Gastrocnemius medialis (tissue), 4 donors: ENCODE measurements at regions not wholly inside any gene's neighbourhood (a gene's known extent, or its start where the extent isn't known, plus 50 kb on each side); places are given as distances from the start of the nearest gene placed in this dataset.

Experiments
- POLR2A ChIP-seq, 2 donors: fragments of 450-650 bp; IDR thresholded peaks; one replicate each; pipeline ENCODE4 v1.6.1; 2017; ENCODE audit warnings: antibody characterized with exemption in 2 of 2, mild to moderate bottlenecking in 2 of 2, moderate library complexity in 2 of 2
- TF ChIP-seq, protein P1 (sequence below), 5 experiments: fragments of 450-650 bp in 3 of 5; fragments of 200-600 bp in 2 of 5; sonication (generic) in 2 of 5; IDR thresholded peaks in 4 of 5; conservative IDR thresholded peaks in 1 of 5; 1 replicate in 4 of 5; 2 replicates in 1 of 5; pipeline ENCODE4 v1.5.1; 2016 to 2019; ENCODE audit warnings: antibody characterized with exemption in 5 of 5, mild to moderate bottlenecking in 3 of 5, moderate library complexity in 3 of 5

DNA sequence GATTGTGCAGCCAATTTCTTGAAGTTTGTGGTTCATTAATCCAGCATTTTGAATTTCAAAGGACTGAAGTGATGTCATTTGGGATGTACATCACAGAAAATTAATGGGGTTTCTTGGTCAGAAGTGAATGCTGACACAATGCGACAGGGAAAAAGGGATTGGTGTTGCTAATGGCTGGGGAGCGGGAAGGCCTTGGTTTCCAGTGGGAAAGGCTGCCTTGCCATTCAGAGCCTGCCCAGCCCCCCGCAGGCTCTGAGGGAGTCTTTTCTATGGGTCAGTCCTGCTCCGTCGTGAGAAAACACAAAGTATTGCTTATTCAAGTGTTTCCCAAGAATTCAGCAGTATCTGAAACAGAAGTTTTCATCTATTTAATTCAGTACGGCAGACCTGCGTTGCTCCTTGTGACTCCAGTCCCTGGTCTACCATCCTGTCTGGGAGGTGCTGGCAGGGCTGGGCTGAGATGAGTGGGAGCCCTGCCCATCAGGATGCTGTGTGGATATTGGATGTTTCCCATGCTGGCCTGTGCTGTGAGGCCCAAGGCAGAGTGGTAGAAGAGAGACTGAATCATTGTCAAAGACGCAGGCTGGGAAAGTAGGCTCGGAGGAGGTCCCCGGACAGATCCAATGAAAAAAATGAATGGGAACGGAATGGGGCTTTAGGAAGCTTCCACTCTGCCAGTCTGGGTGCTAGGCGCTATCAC is 111.2 kb upstream of the KLHL25 start:
- TF ChIP-seq, protein P1, sequence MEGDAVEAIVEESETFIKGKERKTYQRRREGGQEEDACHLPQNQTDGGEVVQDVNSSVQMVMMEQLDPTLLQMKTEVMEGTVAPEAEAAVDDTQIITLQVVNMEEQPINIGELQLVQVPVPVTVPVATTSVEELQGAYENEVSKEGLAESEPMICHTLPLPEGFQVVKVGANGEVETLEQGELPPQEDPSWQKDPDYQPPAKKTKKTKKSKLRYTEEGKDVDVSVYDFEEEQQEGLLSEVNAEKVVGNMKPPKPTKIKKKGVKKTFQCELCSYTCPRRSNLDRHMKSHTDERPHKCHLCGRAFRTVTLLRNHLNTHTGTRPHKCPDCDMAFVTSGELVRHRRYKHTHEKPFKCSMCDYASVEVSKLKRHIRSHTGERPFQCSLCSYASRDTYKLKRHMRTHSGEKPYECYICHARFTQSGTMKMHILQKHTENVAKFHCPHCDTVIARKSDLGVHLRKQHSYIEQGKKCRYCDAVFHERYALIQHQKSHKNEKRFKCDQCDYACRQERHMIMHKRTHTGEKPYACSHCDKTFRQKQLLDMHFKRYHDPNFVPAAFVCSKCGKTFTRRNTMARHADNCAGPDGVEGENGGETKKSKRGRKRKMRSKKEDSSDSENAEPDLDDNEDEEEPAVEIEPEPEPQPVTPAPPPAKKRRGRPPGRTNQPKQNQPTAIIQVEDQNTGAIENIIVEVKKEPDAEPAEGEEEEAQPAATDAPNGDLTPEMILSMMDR (IDR thresholded peaks at IDR 0.05 in 4 of 5, conservative IDR thresholded peaks at IDR 0.05 in 1 of 5): no peak
- TF ChIP-seq POLR2A (IDR thresholded peaks at IDR 0.05): no peak
